Spleen (tissue), 11 donors: ENCODE measurements at regions not wholly inside any gene's neighbourhood (a gene's known extent, or its start where the extent isn't known, plus 50 kb on each side); places are given as distances from the start of the nearest gene placed in this dataset.
"Not testable (repeated sequence)": the region's sequence is repeated elsewhere in the genome, so short reads cannot be mapped to it uniquely, and the experiment has no call there.

ENCODE experiments used
- DNase-seq: peaks from one replicate; pipeline ENCODE4 v3.0.0-alpha.2; 2020
- H3K27ac ChIP-seq, 8 donors: fragments of 200-600 bp; sonication (generic) in 7 of 8; 1 replicate in 4 of 8; 2 replicates in 4 of 8; pipeline versions ENCODE4 v1.5.0 to v1.8.0; 2016 to 2021; ENCODE audit warnings: inconsistent platforms in 4 of 8, mild to moderate bottlenecking in 4 of 8, moderate library complexity in 1 of 8
- H3K27me3 ChIP-seq, 7 donors: fragments of 200-600 bp; sonication (generic) in 6 of 7; replicated peaks in 1 of 7; 1 replicate in 4 of 7; 2 replicates in 3 of 7; pipeline versions ENCODE4 v1.5.0 to v1.8.0; 2016 to 2021; ENCODE audit warnings: inconsistent platforms in 3 of 7, mild to moderate bottlenecking in 1 of 7
- H3K36me3 ChIP-seq, 6 donors: fragments of 200-600 bp; sonication (generic) in 5 of 6; 1 replicate in 4 of 6; 2 replicates in 2 of 6; pipeline versions ENCODE4 v1.5.0 to v1.8.0; 2016 to 2021; ENCODE audit warnings: inconsistent platforms in 2 of 6
- H3K4me1 ChIP-seq, 6 donors: fragments of 200-600 bp; sonication (generic) in 5 of 6; 1 replicate in 3 of 6; 2 replicates in 3 of 6; pipeline versions ENCODE4 v1.5.0 to v1.8.0; 2016 to 2021; ENCODE audit warnings: inconsistent platforms in 3 of 6
- H3K4me3 ChIP-seq, 8 donors: fragments of 200-600 bp; sonication (generic) in 7 of 8; 1 replicate in 4 of 8; 2 replicates in 4 of 8; pipeline versions ENCODE4 v1.5.0 to v1.8.0; 2016 to 2021; ENCODE audit warnings: inconsistent platforms in 4 of 8, mild to moderate bottlenecking in 4 of 8, moderate library complexity in 2 of 8
- H3K9me3 ChIP-seq, 8 donors: fragments of 200-600 bp; sonication (generic) in 7 of 8; 1 replicate in 4 of 8; 2 replicates in 4 of 8; pipeline versions ENCODE4 v1.5.0 to v1.8.0; 2016 to 2021; ENCODE audit warnings: inconsistent platforms in 4 of 8
- CTCF ChIP-seq, 11 experiments: fragments of 200-600 bp in 7 of 11; fragments of 450-650 bp in 4 of 11; sonication (generic) in 4 of 11; IDR thresholded peaks in 8 of 11; conservative IDR thresholded peaks in 3 of 11; 1 replicate in 7 of 11; 2 replicates in 4 of 11; pipeline versions ENCODE4 v1.4.0 to v1.8.0; 2016 to 2021; ENCODE audit warnings: antibody characterized with exemption in 11 of 11, inconsistent platforms in 4 of 11, mild to moderate bottlenecking in 1 of 11
- POLR2A ChIP-seq, 3 donors: fragments of 450-650 bp; IDR thresholded peaks; one replicate each; pipeline ENCODE4 v1.5.1; 2017; ENCODE audit warnings: antibody characterized with exemption in 3 of 3, mild to moderate bottlenecking in 1 of 3
- POLR2AphosphoS5 ChIP-seq, 3 donors: sonication (generic); formaldehyde crosslinking; IDR thresholded peaks; one replicate each; pipeline ENCODE4 v1.5.1; 2017; ENCODE audit warnings: antibody characterized with exemption in 3 of 3
- WGBS, 5 donors: extraction: QIAGEN DNeasy Blood & Tissue Kit in 3 of 5; methylation state at CpG; one replicate each; pipeline versions ENCODE4 v1.1.5 to v1.1.7; 2013 to 2018; 5-methylcytosine and 5-hydroxymethylcytosine counted together
- intact Hi-C: fragments of 100-400 bp; cut with DNase I; formaldehyde crosslinking; loops from one replicate; pipeline ENCODE4 v1.15.0; 2023; ENCODE audit warnings: low total_unique reads
- donor health status: healthy with polysubstance abuse.
- donor health status: DM: no; HTN: no; CAD: no; lungs with moderate emphysema.
- donor health status: DM: no; HTN: no; CAD: no.
- donor health status: Bipolar disorder and iron deficiency.
- donor health status: healthy.
- donor health status: DM: no; HTN: no; CAD: no.
- donor health status: DM: yes; HTN: yes; CAD: no.

- Histone ChIP-seq H3K36me3 (no peaks in the 10 kb centered on the region), H3K27me3 (peaks cover 0 to 9% (median 0%) of the 10 kb centered on the region in 7 donors), H3K4me1 (no peaks in the 10 kb centered on the region), H3K4me3 (no peak overlapping the region), H3K27ac (no peak overlapping the region), H3K9me3 (no peaks in the 10 kb centered on the region)
- no peak for TF ChIP-seq POLR2AphosphoS5 (IDR thresholded peaks at IDR 0.05)
- no peak for TF ChIP-seq CTCF (IDR thresholded peaks at IDR 0.05 in 8 of 11, conservative IDR thresholded peaks at IDR 0.05 in 3 of 11)
- no peak for TF ChIP-seq POLR2A (IDR thresholded peaks at IDR 0.05)
- DNase-seq, result no peak
- WGBS, 5 donors, result 70 to 92% (median 86%) methylated on average over 1 of the region's 1 CpG
- intact Hi-C loops, result no loop called here
Measured at GRCh38 chr7:96920713-96921112, 84.6 kb upstream of the DLX6 start.

GRCh38 chr7:96921231-96921630 lies 84.1 kb upstream of the DLX6 start:
- intact Hi-C loops, result no loop called here
- Histone ChIP-seq H3K36me3 (no peaks in the 10 kb centered on the region), H3K27ac (no peak overlapping the region), H3K4me3 (no peak overlapping the region), H3K9me3 (no peaks in the 10 kb centered on the region), H3K27me3 (peaks cover 0 to 9% (median 0%) of the 10 kb centered on the region in 7 donors), H3K4me1 (no peaks in the 10 kb centered on the region)
- no peak for DNase-seq
- TF ChIP-seq POLR2AphosphoS5 (IDR thresholded peaks at IDR 0.05), result no peak
- WGBS, 5 donors, result 74 to 82% (median 77%) methylated on average over 5 of the region's 5 CpGs

GRCh38 chr7:96921771-96922170 lies 83.6 kb upstream of the DLX6 start:
- no peak for TF ChIP-seq POLR2AphosphoS5 (IDR thresholded peaks at IDR 0.05)
- no peak for TF ChIP-seq CTCF (IDR thresholded peaks at IDR 0.05 in 8 of 11, conservative IDR thresholded peaks at IDR 0.05 in 3 of 11)
- no peaks in the 10 kb centered on the region for H3K9me3 ChIP-seq
- H3K36me3 ChIP-seq, result no peaks in the 10 kb centered on the region
- H3K4me3 ChIP-seq, result no peak overlapping the region
- DNase-seq, result no peak
- peaks cover 0 to 9% (median 0%) of the 10 kb centered on the region in 7 donors for H3K27me3 ChIP-seq
- H3K27ac ChIP-seq, result no peak overlapping the region
- intact Hi-C loops, result no loop called here
- WGBS, 5 donors, result 66 to 82% (median 72%) methylated on average over 3 of the region's 3 CpGs
- no peaks in the 10 kb centered on the region for H3K4me1 ChIP-seq

- H3K4me1 ChIP-seq, H3K4me3 ChIP-seq, DNase-seq, H3K36me3 ChIP-seq, H3K9me3 ChIP-seq, H3K27ac ChIP-seq, intact Hi-C loops, H3K27me3 ChIP-seq: not testable (repeated sequence)
Measured at GRCh38 chr7:96923345-96923744, 82.0 kb upstream of the DLX6 start.

GRCh38 chr7:96927131-96927530 lies 78.2 kb upstream of the DLX6 start:
- TF ChIP-seq POLR2AphosphoS5 (IDR thresholded peaks at IDR 0.05) (no peak), CTCF (IDR thresholded peaks at IDR 0.05 in 8 of 11, conservative IDR thresholded peaks at IDR 0.05 in 3 of 11) (no peak), POLR2A (IDR thresholded peaks at IDR 0.05) (no peak)
- no peaks in the 10 kb centered on the region for H3K9me3 ChIP-seq
- H3K4me1 ChIP-seq, result no peaks in the 10 kb centered on the region
- no peaks in the 10 kb centered on the region for H3K36me3 ChIP-seq
- H3K4me3 ChIP-seq, result no peak overlapping the region
- intact Hi-C loops, result no loop called here
- 90 to 96% (median 92%) methylated on average over 5 of the region's 5 CpGs for WGBS, 5 donors
- peaks cover 0 to 9% (median 0%) of the 10 kb centered on the region in 7 donors for H3K27me3 ChIP-seq
- no peak overlapping the region for H3K27ac ChIP-seq
- no peak for DNase-seq
